SK-N-SH (cell line): ENCODE measurements at regions not wholly inside any gene's neighbourhood (a gene's known extent, or its start where the extent isn't known, plus 50 kb on each side); places are given as distances from the start of the nearest gene placed in this dataset.

Experiments used
- JUND ChIP-seq: IDR thresholded peaks from 2 replicates; pipeline ENCODE4 v1.4.0; 2012
- MXI1 ChIP-seq: IDR thresholded peaks from 2 replicates; pipeline ENCODE4 v1.6.1; 2012; ENCODE audit warnings: mild to moderate bottlenecking, low read depth, low read length, improper control_type of control experiment
- POLR2AphosphoS5 ChIP-seq: IDR thresholded peaks from 2 replicates; pipeline ENCODE4 v1.6.1; 2012; ENCODE audit warnings: low read depth, low read length
- RCOR1 ChIP-seq: fragments of 150-350 bp; IDR thresholded peaks from 2 replicates; pipeline ENCODE4 v1.6.1; 2017; ENCODE audit warnings: antibody characterized with exemption, low read length
- TF ChIP-seq, protein P1 (sequence below): fragments of 200-600 bp; sonication (generic); IDR thresholded peaks from 2 replicates; pipeline ENCODE4 v1.6.1; 2017; ENCODE audit warnings: antibody characterized with exemption, mild to moderate bottlenecking, moderate library complexity
- TF ChIP-seq, protein P2 (sequence below): IDR thresholded peaks from 2 replicates; pipeline ENCODE4 v1.4.0; 2012; ENCODE audit warnings: low read depth
- TF ChIP-seq, protein P3 (sequence below): fragments of 150-350 bp; IDR thresholded peaks from 2 replicates; pipeline ENCODE4 v1.6.1; 2017; ENCODE audit warnings: antibody characterized with exemption, low read length, low read depth, borderline replicate concordance

DNA sequence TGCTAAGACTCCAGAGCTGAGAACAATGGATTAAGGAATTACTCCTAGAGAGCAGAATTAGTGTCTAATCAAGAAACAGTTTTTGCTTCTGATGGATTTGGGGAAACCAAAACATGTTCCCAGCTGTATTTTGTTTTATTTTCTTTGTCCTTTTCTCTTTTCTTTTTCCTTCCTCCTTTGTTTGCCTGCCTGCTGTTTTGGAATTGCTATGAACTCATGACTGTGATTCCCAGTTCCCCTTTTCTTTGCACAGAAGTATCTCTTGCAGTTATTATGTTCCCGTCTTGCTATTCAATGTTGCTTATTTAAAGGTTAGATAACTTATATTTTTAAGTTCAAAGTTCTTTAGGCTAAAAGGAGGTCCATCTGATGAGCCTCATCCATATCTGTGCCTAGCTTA lies 77.0 kb upstream of the GBE1 start:
- TF ChIP-seq, protein P1, sequence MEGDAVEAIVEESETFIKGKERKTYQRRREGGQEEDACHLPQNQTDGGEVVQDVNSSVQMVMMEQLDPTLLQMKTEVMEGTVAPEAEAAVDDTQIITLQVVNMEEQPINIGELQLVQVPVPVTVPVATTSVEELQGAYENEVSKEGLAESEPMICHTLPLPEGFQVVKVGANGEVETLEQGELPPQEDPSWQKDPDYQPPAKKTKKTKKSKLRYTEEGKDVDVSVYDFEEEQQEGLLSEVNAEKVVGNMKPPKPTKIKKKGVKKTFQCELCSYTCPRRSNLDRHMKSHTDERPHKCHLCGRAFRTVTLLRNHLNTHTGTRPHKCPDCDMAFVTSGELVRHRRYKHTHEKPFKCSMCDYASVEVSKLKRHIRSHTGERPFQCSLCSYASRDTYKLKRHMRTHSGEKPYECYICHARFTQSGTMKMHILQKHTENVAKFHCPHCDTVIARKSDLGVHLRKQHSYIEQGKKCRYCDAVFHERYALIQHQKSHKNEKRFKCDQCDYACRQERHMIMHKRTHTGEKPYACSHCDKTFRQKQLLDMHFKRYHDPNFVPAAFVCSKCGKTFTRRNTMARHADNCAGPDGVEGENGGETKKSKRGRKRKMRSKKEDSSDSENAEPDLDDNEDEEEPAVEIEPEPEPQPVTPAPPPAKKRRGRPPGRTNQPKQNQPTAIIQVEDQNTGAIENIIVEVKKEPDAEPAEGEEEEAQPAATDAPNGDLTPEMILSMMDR = no peak
- TF ChIP-seq, protein P2, sequence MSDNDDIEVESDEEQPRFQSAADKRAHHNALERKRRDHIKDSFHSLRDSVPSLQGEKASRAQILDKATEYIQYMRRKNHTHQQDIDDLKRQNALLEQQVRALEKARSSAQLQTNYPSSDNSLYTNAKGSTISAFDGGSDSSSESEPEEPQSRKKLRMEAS = no peak
- no peak for TF ChIP-seq POLR2AphosphoS5
- no peak for TF ChIP-seq JUND
- TF ChIP-seq RCOR1 = no peak
- TF ChIP-seq, protein P3, sequence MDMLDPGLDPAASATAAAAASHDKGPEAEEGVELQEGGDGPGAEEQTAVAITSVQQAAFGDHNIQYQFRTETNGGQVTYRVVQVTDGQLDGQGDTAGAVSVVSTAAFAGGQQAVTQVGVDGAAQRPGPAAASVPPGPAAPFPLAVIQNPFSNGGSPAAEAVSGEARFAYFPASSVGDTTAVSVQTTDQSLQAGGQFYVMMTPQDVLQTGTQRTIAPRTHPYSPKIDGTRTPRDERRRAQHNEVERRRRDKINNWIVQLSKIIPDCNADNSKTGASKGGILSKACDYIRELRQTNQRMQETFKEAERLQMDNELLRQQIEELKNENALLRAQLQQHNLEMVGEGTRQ = no peak
- TF ChIP-seq MXI1 = no peak
